GM21526 (cell line): ENCODE measurements at regions not wholly inside any gene's neighbourhood (a gene's known extent, or its start where the extent isn't known, plus 50 kb on each side); places are given as distances from the start of the nearest gene placed in this dataset.
A peak's percentile ranks its signal among the peaks of the same experiment; 100 is the strongest.

ENCODE experiments used
- ATAC-seq: cut with Tn5 transposase; IDR thresholded peaks from one replicate; pipeline ENCODE4 v1.9.1; 2021; ENCODE audit warnings: moderate library complexity; ENCODE audit not compliant: unreplicated experiment, low FRiP score

DNA sequence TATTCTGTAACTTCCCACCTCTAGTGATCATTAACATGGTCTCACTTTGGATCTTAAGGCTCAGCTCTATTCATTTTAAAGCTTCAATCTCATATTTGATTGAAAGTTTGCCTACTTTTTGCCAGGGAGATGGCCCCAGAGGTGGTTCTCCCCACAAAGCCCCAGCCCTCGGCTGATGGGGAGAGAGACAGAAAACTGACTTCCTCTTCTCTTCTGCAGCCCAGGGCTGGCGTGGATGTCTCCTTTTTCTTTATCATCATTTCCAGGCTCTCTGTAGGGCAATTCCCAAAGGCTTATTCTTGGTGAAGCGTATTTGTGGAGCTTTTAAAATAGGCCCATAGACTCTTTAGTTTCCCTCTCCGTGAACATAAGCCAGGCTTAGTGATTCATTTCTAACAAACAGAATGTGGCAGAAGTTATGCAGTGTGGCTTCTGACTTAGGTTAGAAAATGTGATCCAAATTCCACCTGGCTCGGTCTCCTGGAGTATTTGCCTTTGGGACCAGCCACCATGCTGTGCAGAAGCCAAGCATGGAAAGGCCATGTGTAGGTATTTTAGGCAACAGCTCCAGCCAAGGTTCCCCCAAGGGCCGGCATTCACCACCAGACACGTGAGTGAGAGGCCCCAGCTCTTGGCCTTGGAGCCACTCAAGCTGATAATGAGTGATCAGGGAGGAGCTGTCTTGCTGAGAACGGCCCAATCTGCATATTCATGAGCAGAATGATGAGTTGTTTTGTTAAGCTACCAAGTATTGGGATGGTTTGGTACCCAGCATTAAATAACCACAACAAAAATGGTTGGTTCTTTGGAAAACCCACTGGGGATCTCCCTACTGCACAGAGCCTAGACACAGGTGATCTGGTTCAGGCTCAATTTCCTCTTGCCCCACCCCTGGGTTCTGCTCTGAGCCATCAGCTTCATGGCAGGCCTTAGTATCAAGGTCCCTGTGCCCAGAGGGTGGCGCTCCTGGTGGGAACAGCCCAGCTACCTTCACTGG is 353.2 kb upstream of the PROK2 start:
- no peak for ATAC-seq

DNA sequence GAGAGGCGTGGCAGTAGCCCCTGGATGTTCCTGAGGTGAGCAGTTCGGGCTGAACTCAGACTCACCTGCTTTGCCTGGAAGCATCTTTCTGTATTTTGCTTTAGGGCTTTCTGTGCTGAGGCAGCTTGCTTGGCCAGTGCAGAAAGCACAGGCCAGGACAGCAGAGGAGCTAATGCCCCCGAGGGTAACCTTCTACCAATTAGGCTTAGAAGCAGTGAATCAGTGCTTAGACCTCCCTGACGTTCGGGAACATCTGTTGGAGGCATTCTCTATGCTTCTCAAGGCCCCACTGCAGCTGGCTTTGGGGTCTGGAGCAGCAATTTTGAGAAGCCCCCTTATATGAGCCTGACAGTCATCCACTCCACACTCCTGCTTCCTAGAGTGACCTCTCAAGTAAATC is 350.7 kb upstream of the PROK2 start:
- no peak for ATAC-seq

GRCh38 chr3:72134989-72135451 is 350.1 kb upstream of the PROK2 start:
- ATAC-seq, result no peak

- no peak for ATAC-seq
These were observed 348.5 kb upstream of the PROK2 start for GRCh38 chr3:72133329-72134011.

- no peak for ATAC-seq
These were observed 347.0 kb upstream of the PROK2 start for GRCh38 chr3:72131899-72132298.

DNA sequence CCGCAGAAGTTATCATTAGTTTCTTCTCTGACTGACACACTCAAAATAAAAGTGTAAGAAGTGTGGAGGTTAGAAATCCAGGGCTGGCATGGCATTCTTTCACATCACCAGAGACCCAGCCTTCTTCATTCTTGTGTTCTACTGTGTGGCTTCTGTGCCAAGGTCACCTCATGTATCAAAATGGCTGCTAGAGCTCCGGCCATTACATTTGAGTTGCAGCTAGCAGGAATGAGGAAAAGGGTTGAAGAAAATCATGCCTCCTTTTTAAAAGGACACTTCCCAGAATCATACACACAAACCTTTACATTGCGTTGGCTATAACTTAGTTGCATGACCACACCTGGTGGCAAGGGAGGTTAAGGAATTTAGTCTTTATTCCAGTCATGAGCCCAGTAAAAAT is 345.6 kb upstream of the PROK2 start:
- no peak for ATAC-seq

- ATAC-seq, result no peak
These were observed 344.6 kb upstream of the PROK2 start for GRCh38 chr3:72129501-72130094.

DNA sequence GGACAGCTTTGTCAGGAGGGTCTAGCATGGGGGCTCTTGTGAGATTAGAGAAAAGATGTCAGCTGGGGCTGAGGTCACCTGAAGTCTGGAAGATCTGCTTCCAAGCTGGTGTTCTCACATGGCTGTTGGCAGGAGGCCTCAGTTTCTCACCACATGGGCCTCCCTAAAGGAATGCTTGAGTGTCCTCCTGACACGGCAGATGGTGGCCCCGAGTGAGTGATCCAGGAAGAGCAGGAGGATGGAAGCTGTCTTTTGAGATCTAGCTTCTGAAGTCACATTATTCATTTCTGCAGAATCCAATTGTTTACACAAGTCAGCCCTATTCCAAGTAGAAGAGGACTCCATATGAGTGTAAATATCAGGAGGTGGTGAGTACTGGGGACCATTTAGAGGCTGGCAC is 344.0 kb upstream of the PROK2 start:
- no peak for ATAC-seq

DNA sequence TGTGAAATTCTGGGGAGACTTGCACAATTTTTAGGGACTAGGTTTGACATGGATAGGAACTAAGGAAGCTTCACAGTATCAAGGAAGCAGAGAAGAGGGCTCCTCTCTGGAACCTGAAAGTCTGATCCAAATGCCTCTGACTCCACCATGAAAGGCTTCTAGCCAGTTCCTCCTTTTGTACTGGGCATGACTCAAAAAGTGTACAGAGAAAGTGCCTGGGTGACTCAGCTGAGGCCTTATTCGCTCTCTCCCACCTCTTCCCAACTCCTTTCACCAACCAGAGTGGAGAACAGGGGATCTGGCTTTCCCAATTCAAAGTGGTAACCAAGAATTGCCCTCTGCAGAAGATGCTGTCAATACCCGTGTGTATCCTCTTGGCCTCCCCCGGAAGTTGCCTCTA is 342.9 kb upstream of the PROK2 start:
- ATAC-seq, result no peak

- no peak for ATAC-seq
These were observed 342.3 kb upstream of the PROK2 start for GRCh38 chr3:72127224-72127612.

GRCh38 chr3:72126441-72127223 is 341.7 kb upstream of the PROK2 start:
- ATAC-seq, result no peak

GRCh38 chr3:72123908-72124441 is 339.0 kb upstream of the PROK2 start:
- no peak for ATAC-seq

- peak; percentile 82 for ATAC-seq
These were observed 336.1 kb upstream of the PROK2 start for GRCh38 chr3:72120806-72121778.

DNA sequence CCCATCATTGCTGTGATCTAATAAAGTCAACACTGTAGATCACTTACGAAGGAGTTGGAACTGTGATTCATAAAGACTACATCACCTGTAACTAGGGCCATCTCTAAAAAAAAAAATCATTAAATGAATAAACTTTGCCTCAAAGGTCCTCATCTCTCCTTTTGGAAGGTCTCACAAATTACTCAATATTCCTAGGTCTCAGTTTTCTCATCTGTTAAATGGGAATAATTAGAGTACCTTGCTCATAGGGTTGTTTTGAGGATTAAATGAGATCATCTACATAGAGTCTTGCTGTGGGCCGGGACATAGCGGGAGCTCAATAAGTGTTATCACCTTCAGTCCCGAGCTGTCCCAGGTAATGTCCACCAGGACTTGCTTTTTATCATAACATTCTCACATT is 335.1 kb upstream of the PROK2 start:
- no peak for ATAC-seq

GRCh38 chr3:72118628-72119027 is 333.7 kb upstream of the PROK2 start:
- ATAC-seq, result no peak

DNA sequence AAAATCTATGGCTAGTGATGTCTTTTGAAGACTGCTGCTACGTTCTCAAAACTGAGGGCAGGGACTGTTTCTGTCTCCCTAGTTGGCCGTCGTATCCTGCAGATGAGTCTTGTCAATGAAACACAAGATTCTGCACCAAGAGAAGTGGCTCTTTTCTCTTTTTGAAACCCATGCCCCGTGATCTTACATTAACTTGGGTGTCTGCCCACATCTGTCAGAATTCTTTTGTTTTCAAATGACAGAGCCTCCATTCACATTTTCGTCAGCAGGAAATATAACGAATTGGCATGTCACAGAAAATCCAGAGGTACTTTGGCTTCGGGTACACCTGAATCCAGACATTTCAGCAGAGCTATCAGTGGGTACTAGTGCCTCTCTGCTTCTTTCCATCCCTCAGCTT is 331.3 kb upstream of the PROK2 start:
- no peak for ATAC-seq

- no peak for ATAC-seq
These were observed 330.4 kb upstream of the PROK2 start for GRCh38 chr3:72115307-72115706.

- ATAC-seq, result no peak
These were observed 329.8 kb upstream of the PROK2 start for GRCh38 chr3:72114773-72115172.

GRCh38 chr3:72113964-72114363 is 329.0 kb upstream of the PROK2 start:
- ATAC-seq, result no peak
